ENCODE measurements at regions not wholly inside any gene's neighbourhood (a gene's known extent, or its start where the extent isn't known, plus 50 kb on each side); places are given as distances from the start of the nearest gene placed in this dataset.

DNA sequence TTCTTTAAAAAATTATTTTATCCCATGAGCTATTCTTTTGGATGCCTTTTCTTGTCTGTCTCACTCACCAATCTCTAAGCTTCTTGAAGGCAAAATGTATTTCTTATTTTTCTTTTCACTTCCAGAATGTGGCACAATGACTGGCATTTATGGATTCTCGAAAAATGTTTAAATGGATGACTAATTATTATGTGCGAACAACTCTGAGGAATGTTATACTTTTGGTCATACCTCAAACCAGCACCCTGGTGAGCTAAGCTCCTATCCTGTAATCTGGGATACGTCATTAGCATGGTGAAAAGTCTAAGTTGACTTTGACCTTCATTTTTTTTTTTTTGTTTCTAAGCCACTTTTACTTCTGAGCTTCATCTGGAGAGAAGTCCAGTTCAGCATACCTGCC, 214.0 kb upstream of the CEP162 start:
- ChIA-PET CTCF (no interaction called here), POLR2A (no interaction called here)
- no peak overlapping the region for H3K4me3 ChIP-seq (replicated peaks in 1 of 3; ENCODE audit: insufficient read depth in 1 of 3, low read depth in 1 of 3, low read length in 3 of 3)
- H3K79me2 ChIP-seq (ENCODE audit: control insufficient read depth, insufficient read depth, low read length): no peaks in the 10 kb centered on the region
- no peak overlapping the region for H3K27ac ChIP-seq (ENCODE audit: insufficient read depth, low read depth, low read length)
- H3K4me1 ChIP-seq (ENCODE audit: control insufficient read depth, extremely low read depth, insufficient read depth, low read length): no peaks in the 10 kb centered on the region
- dilution Hi-C loops (cut with MboI; ENCODE audit: extremely low pct_ligation_motif_present, low sequenced_read_pairs): no loop called here
- no peak overlapping the region for H3K9ac ChIP-seq (replicated peaks; ENCODE audit: extremely low read depth, insufficient read depth, low read length)
- no TSS peak for BruUV-seq (replicated peaks)
- no peaks in the 10 kb centered on the region for H4K20me1 ChIP-seq (replicated peaks; ENCODE audit: control insufficient read depth, extremely low read depth, insufficient read depth, low read length)
- no peaks in the 10 kb centered on the region for H3K27me3 ChIP-seq (ENCODE audit: control insufficient read depth in 2 of 2, insufficient read depth in 2 of 2, low read length in 2 of 2)
- intact Hi-C loops (cut with micrococcal nuclease): no loop called here
- no peaks in the 10 kb centered on the region for H3K36me3 ChIP-seq (ENCODE audit: control insufficient read depth in 2 of 2, extremely low read depth in 1 of 2, insufficient read depth in 2 of 2, low read length in 2 of 2)
- no peaks in the 10 kb centered on the region for H3K9me1 ChIP-seq (replicated peaks; ENCODE audit: control insufficient read depth, extremely low read depth, insufficient read depth, low read length)
- no peak overlapping the region for H2AFZ ChIP-seq (ENCODE audit: low read depth, low read length)
- H3K9me3 ChIP-seq (replicated peaks; ENCODE audit: control insufficient read depth, insufficient read depth, low read length): no peaks in the 10 kb centered on the region
- DNase-seq (ENCODE audit: low read depth, low spot score): no peak
- H3K4me2 ChIP-seq (ENCODE audit: insufficient read depth, low read length): no peak overlapping the region
- TF ChIP-seq GATA2 (IDR thresholded peaks at IDR 0.05; ENCODE audit: insufficient read depth, insufficient read length, low read depth, low read length) (no peak), POLR2A (IDR thresholded peaks at IDR 0.05; ENCODE audit: low read depth, low read length) (no peak), POLR2AphosphoS5 (IDR thresholded peaks at IDR 0.05; ENCODE audit: insufficient read depth, low read depth, low read length) (no peak), JUN (IDR thresholded peaks at IDR 0.05; ENCODE audit: borderline replicate concordance, insufficient read depth, insufficient read length, low read depth) (no peak), EZH2 (IDR thresholded peaks at IDR 0.05; ENCODE audit: borderline replicate concordance, low read depth, low read length, severe bottlenecking) (no peak), MYC (IDR thresholded peaks at IDR 0.05; ENCODE audit: low read depth, low read length) (no peak), FOS (IDR thresholded peaks at IDR 0.05; ENCODE audit: borderline replicate concordance, insufficient read depth, low read length) (no peak)
- TF ChIP-seq, protein P1, sequence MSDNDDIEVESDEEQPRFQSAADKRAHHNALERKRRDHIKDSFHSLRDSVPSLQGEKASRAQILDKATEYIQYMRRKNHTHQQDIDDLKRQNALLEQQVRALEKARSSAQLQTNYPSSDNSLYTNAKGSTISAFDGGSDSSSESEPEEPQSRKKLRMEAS (IDR thresholded peaks at IDR 0.05; ENCODE audit: insufficient read depth, insufficient read length): no peak
- TF ChIP-seq, protein P2, sequence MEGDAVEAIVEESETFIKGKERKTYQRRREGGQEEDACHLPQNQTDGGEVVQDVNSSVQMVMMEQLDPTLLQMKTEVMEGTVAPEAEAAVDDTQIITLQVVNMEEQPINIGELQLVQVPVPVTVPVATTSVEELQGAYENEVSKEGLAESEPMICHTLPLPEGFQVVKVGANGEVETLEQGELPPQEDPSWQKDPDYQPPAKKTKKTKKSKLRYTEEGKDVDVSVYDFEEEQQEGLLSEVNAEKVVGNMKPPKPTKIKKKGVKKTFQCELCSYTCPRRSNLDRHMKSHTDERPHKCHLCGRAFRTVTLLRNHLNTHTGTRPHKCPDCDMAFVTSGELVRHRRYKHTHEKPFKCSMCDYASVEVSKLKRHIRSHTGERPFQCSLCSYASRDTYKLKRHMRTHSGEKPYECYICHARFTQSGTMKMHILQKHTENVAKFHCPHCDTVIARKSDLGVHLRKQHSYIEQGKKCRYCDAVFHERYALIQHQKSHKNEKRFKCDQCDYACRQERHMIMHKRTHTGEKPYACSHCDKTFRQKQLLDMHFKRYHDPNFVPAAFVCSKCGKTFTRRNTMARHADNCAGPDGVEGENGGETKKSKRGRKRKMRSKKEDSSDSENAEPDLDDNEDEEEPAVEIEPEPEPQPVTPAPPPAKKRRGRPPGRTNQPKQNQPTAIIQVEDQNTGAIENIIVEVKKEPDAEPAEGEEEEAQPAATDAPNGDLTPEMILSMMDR (IDR thresholded peaks at IDR 0.05; ENCODE audit: extremely low read depth in 1 of 2, insufficient read depth in 1 of 2, low read depth in 1 of 2, low read length in 2 of 2): no peak
- no peak for FAIRE-seq
